ENCODE measurements at regions not wholly inside any gene's neighbourhood (a gene's known extent, or its start where the extent isn't known, plus 50 kb on each side); places are given as distances from the start of the nearest gene placed in this dataset.

DNA sequence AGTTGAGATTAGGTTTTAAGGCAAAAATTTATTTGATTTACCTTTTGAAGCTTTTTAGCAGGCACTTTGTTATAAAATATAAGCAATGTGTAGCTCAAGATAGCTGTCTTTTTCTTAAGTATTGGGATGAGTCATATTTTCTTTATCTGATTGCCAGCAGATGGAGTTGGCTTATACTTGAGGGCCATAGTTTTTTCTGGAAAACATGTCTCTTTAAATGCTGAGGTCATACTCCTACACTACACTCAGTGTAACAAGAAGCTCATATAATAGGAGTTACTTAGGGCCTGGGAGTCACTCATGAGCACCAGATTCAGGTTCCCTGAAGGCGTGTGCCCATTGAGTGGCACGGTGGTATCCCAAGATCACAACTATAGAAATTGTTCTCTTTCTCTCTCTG, 579.8 kb downstream of the EDEM1 start:
- H3K27me3 ChIP-seq (ENCODE audit: control insufficient read depth in 2 of 2, insufficient read depth in 2 of 2, low read length in 2 of 2), result no peaks in the 10 kb centered on the region
- no peaks in the 10 kb centered on the region for H4K20me1 ChIP-seq (replicated peaks; ENCODE audit: control insufficient read depth, extremely low read depth, insufficient read depth, low read length)
- TF ChIP-seq POLR2A (IDR thresholded peaks at IDR 0.05; ENCODE audit: low read depth, low read length) (no peak), POLR2AphosphoS5 (IDR thresholded peaks at IDR 0.05; ENCODE audit: insufficient read depth, low read depth, low read length) (no peak)
- H3K27ac ChIP-seq (ENCODE audit: insufficient read depth, low read depth, low read length), result no peak overlapping the region
- H3K9ac ChIP-seq (replicated peaks; ENCODE audit: extremely low read depth, insufficient read depth, low read length), result no peak overlapping the region
- ChIA-PET CTCF (no interaction called here), POLR2A (no interaction called here)
- DNase-seq (ENCODE audit: low read depth, low spot score), result no peak
- no peaks in the 10 kb centered on the region for H3K9me1 ChIP-seq (replicated peaks; ENCODE audit: control insufficient read depth, extremely low read depth, insufficient read depth, low read length)
- intact Hi-C loops (cut with micrococcal nuclease), result no loop called here
- no peak overlapping the region for H3K4me3 ChIP-seq (replicated peaks in 1 of 3; ENCODE audit: insufficient read depth in 1 of 3, low read depth in 1 of 3, low read length in 3 of 3)
- dilution Hi-C loops (cut with MboI; ENCODE audit: extremely low pct_ligation_motif_present, low sequenced_read_pairs), result no loop called here
- H3K79me2 ChIP-seq (ENCODE audit: control insufficient read depth, insufficient read depth, low read length), result no peaks in the 10 kb centered on the region
- FAIRE-seq, result no peak
- H3K9me3 ChIP-seq (replicated peaks; ENCODE audit: control insufficient read depth, insufficient read depth, low read length), result peaks cover 2% of the 10 kb centered on the region
- no peak overlapping the region for H3K4me2 ChIP-seq (ENCODE audit: insufficient read depth, low read length)
- no peak overlapping the region for H2AFZ ChIP-seq (ENCODE audit: low read depth, low read length)
- no TSS peak for BruUV-seq (replicated peaks)
- H3K4me1 ChIP-seq (ENCODE audit: control insufficient read depth, extremely low read depth, insufficient read depth, low read length), result no peaks in the 10 kb centered on the region
- no peaks in the 10 kb centered on the region for H3K36me3 ChIP-seq (ENCODE audit: control insufficient read depth in 2 of 2, extremely low read depth in 1 of 2, insufficient read depth in 2 of 2, low read length in 2 of 2)

GRCh38 chr3:5768281-5768945, 580.9 kb downstream of the EDEM1 start:
- no peaks in the 10 kb centered on the region for H3K9me1 ChIP-seq (replicated peaks; ENCODE audit: control insufficient read depth, extremely low read depth, insufficient read depth, low read length)
- H3K9ac ChIP-seq (replicated peaks; ENCODE audit: extremely low read depth, insufficient read depth, low read length), result no peak overlapping the region
- no peaks in the 10 kb centered on the region for H3K27me3 ChIP-seq (ENCODE audit: control insufficient read depth in 2 of 2, insufficient read depth in 2 of 2, low read length in 2 of 2)
- dilution Hi-C loops (cut with MboI; ENCODE audit: extremely low pct_ligation_motif_present, low sequenced_read_pairs) (no loop called here), intact Hi-C loops (cut with micrococcal nuclease) (no loop called here)
- H3K4me3 ChIP-seq (replicated peaks in 1 of 3; ENCODE audit: insufficient read depth in 1 of 3, low read depth in 1 of 3, low read length in 3 of 3), result no peak overlapping the region
- POLR2A ChIA-PET, result no interaction called here
- no peak overlapping the region for H2AFZ ChIP-seq (ENCODE audit: low read depth, low read length)
- FAIRE-seq (no peak), DNase-seq (ENCODE audit: low read depth, low spot score) (no peak)
- H3K36me3 ChIP-seq (ENCODE audit: control insufficient read depth in 2 of 2, extremely low read depth in 1 of 2, insufficient read depth in 2 of 2, low read length in 2 of 2), result no peaks in the 10 kb centered on the region
- peaks cover 2% of the 10 kb centered on the region for H3K9me3 ChIP-seq (replicated peaks; ENCODE audit: control insufficient read depth, insufficient read depth, low read length)
- H3K27ac ChIP-seq (ENCODE audit: insufficient read depth, low read depth, low read length), result no peak overlapping the region
- no TSS peak for BruUV-seq (replicated peaks)
- H3K4me2 ChIP-seq (ENCODE audit: insufficient read depth, low read length), result no peak overlapping the region
- H4K20me1 ChIP-seq (replicated peaks; ENCODE audit: control insufficient read depth, extremely low read depth, insufficient read depth, low read length), result no peaks in the 10 kb centered on the region
- no peaks in the 10 kb centered on the region for H3K79me2 ChIP-seq (ENCODE audit: control insufficient read depth, insufficient read depth, low read length)
- CTCF ChIA-PET, result no interaction called here
- TF ChIP-seq, protein P1, sequence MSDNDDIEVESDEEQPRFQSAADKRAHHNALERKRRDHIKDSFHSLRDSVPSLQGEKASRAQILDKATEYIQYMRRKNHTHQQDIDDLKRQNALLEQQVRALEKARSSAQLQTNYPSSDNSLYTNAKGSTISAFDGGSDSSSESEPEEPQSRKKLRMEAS (IDR thresholded peaks at IDR 0.05; ENCODE audit: insufficient read depth, insufficient read length), result no peak
- TF ChIP-seq GATA2 (IDR thresholded peaks at IDR 0.05; ENCODE audit: insufficient read depth, insufficient read length, low read depth, low read length) (no peak), POLR2AphosphoS5 (IDR thresholded peaks at IDR 0.05; ENCODE audit: insufficient read depth, low read depth, low read length) (no peak), JUN (IDR thresholded peaks at IDR 0.05; ENCODE audit: borderline replicate concordance, insufficient read depth, insufficient read length, low read depth) (no peak), MYC (IDR thresholded peaks at IDR 0.05; ENCODE audit: low read depth, low read length) (no peak), EZH2 (IDR thresholded peaks at IDR 0.05; ENCODE audit: borderline replicate concordance, low read depth, low read length, severe bottlenecking) (no peak), POLR2A (IDR thresholded peaks at IDR 0.05; ENCODE audit: low read depth, low read length) (no peak), FOS (IDR thresholded peaks at IDR 0.05; ENCODE audit: borderline replicate concordance, insufficient read depth, low read length) (no peak)
- TF ChIP-seq, protein P2, sequence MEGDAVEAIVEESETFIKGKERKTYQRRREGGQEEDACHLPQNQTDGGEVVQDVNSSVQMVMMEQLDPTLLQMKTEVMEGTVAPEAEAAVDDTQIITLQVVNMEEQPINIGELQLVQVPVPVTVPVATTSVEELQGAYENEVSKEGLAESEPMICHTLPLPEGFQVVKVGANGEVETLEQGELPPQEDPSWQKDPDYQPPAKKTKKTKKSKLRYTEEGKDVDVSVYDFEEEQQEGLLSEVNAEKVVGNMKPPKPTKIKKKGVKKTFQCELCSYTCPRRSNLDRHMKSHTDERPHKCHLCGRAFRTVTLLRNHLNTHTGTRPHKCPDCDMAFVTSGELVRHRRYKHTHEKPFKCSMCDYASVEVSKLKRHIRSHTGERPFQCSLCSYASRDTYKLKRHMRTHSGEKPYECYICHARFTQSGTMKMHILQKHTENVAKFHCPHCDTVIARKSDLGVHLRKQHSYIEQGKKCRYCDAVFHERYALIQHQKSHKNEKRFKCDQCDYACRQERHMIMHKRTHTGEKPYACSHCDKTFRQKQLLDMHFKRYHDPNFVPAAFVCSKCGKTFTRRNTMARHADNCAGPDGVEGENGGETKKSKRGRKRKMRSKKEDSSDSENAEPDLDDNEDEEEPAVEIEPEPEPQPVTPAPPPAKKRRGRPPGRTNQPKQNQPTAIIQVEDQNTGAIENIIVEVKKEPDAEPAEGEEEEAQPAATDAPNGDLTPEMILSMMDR (IDR thresholded peaks at IDR 0.05; ENCODE audit: extremely low read depth in 1 of 2, insufficient read depth in 1 of 2, low read depth in 1 of 2, low read length in 2 of 2), result no peak
- no peaks in the 10 kb centered on the region for H3K4me1 ChIP-seq (ENCODE audit: control insufficient read depth, extremely low read depth, insufficient read depth, low read length)

Measured in endothelial cell of umbilical vein (primary cell).